NCI-H187 treated with DMSO at 0.1 percent for 48 hours (cell line): ENCODE measurements at regions not wholly inside any gene's neighbourhood (a gene's known extent, or its start where the extent isn't known, plus 50 kb on each side); places are given as distances from the start of the nearest gene placed in this dataset.

Experiments
- DNase-seq: peaks from one replicate; lab custom pipeline; 2025; lab: John Stamatoyannopoulos, UW

DNA sequence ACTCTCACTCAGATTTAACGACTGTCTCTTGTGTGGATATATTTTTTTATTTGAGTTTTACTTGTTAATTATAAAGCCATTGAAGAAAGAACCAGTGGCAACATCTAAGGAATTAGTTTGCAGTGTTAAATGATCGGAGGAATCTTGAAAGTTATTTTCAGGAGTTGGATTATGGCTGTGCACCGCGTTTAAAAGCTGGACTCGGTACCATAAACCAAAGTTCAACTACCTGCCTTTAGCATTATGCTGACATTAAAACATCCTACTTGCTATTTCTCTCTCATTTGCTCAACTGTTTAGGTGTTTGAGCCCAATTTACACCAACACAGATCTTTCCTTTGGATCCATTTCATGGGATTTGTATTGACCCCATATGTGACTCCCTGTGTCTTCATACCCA lies 289.4 kb upstream of the SASH1 start:
- DNase-seq = no peak

DNA sequence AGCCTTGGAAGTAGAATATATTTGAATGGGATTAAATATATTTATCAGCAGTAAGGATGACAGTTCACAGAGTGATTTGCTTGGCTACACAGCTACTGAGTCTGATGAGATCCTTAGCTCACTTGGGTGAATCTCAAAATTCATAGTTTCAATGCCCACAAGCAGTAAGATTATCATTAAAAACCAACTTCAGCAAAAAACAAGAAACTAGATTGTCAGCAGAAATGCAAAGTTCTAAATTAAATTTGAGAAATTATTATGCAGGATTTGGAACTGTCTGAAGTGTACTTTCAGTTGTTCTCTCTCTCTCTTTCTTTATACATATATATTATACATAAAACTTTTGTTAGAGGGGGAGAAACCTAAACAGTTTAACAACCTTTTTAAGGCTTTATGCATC lies 288.8 kb upstream of the SASH1 start:
- no peak for DNase-seq

DNA sequence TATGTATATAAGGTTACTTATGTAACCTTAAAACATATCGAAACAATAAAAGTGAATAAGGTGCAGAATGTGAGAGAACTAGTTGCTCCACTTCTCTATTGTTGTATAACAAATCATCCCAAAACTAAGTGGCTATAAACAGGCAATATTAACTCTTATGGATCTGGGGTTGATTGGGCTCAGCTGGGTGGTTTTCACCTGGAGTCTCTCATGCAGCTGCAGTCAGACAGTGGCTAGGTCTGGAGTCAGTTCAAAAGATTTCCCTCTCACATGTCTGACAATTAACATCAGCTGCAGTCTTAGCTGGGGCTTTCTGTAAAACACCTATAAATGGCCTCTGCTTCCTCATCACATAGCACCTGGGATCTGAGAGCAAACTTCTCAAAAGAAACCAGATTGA lies 288.4 kb upstream of the SASH1 start:
- DNase-seq = no peak

DNA sequence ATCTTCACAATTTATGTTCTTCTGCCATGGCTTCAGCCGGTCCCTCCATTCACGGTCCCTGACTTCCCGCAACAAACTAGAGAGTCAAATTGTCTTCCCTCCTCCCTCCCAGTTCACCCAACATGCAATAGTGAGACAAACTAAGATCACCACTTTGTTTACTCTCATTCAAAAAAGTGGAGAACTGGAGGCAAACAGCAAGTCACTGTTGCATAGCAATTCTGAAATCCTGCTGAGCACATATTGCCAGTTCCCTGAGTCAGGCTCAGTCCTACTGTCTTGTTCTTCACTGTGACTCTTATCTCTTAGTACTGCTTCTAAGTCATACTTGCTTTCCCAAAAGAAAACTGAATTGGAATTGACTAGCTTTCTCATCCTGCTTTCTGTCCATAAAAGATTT lies 287.2 kb upstream of the SASH1 start:
- no peak for DNase-seq

DNA sequence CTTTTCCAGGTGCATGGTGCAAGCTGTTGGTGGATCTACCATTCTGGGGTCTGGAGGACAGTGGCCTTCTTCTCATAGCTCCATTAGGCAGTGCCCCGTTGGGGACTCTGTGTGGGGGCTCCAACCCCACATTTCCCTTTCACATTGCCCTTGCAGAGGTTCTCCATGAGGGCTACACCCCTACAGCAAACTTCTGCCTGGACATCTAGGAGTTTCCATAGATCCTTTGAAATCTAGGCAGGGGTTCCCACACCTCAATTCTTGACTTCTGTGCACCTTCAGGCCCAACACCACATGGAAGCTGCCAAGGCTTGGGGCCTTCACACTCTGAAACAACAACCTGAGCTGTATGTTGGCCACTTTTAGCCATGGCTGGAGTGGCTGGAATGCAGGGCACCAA lies 282.8 kb upstream of the SASH1 start:
- DNase-seq = no peak

DNA sequence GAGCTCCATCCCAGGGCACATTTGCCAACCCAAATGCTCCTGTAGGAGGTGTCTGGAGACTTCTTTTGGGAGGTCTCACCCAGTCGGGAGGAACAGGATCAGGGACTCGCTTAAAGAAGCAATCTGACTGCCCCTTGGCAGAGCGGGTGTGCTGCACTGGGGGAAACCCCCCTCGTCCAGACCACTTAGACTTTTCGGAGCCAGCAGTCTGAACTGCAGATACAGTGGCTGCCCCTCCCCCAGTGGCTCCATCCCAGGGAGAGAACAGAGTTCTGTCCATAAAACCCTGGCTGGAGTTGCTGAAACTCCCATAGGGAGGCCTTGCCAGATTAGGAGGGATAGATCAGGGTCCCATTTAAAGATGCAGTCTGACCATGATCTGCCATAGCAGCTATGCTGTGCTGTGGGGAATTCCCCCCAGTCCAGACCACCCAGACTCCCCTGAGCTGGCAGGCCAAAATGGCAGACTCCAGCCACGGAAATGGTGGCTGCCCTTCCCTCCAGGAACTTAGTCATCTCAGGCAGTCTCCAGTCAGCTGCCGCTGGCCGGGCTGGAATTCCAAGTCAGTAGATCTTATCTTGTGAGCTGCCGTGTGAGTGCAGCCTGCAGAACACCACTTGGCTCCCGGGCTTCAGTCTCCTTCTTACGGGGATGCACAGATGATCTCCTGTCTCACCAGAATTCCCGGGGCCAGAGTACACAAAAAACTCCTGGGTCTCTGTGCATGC lies 278.1 kb upstream of the SASH1 start:
- no peak for DNase-seq

DNA sequence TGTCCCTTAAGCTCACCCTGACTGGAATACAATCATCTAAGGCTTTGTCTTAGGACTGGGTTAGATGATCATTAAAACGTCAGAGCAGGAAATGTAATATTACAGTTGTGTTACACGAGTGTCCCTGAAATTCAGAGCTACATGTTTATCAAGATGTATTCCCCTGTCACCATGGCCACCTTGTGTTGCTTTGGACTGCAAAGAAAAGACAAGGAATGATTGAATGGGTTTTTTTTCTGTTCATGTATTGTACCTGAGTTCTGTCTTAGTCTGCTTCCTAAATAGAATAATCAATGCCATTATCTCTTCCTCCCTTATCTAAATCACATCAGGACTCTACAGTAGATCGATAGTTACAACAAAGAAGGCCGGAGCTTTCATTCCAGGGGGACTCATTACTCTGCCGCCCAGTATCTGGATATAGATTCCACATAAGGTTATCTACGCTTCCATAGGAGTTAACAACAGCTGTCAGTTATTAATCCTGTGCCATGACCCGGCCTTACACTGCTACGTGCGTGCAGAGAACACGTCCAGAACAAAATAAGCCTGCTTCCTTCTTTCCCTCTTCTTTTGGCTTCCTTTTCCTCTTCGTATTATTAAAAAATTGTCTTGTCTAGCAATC lies 274.1 kb upstream of the SASH1 start:
- no peak for DNase-seq

DNA sequence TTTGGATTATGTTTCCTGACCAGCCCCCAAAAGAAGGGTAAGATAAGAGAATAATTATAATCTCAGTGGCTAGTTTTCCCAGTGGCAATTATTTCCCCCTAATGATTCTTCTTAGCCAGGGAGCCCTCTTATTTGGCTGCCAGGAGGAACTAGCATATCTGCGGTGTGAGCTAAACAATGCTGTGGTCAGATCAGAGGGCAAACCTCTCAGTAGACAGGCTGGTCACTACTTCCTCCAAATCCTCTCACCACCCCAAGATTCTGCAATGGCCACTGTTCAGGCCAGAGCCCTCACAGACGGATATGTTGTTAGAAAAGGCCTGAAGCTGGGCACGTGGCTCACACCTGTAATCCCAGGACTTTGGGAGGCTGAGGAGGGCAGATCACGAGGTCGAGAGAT lies 273.4 kb upstream of the SASH1 start:
- no peak for DNase-seq

DNA sequence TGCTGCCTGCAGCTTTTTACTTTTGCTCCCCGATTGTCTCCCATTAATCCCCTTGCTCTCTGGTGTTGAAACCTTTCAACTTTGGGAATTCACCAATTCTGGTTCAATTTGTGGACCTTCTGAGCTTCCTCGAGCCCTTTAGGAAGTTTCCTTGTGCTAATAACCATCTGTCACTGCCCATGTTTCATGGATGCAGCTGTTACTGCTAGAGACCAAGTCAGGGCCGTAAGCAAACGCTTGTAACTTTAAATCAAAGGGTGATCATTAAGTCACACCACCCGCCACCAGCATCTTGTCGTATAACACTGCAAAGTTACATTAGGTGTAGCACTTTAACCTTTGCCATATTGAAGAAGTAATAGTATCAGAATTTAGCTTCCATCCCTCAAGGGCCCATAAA lies 268.3 kb upstream of the SASH1 start:
- DNase-seq = no peak

DNA sequence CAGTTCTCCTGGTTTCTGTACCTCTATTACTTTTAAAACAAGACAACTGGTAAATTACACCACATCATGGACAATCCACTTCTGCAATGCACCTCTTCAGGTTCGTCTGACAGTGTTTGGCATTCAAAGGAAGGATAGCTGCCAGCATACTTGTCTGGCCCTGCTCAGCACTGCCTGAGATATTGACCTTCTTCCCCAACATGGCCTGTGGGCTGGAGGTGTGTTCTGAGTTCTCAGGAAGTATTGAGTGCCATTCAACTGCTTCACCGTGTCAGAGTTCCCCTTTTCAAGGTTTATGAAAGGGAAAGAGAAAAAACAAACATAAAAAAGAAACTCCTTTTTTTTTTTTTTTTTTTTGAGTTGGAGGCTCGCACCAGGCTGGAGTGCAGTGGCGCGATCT lies 267.9 kb upstream of the SASH1 start:
- DNase-seq = no peak

DNA sequence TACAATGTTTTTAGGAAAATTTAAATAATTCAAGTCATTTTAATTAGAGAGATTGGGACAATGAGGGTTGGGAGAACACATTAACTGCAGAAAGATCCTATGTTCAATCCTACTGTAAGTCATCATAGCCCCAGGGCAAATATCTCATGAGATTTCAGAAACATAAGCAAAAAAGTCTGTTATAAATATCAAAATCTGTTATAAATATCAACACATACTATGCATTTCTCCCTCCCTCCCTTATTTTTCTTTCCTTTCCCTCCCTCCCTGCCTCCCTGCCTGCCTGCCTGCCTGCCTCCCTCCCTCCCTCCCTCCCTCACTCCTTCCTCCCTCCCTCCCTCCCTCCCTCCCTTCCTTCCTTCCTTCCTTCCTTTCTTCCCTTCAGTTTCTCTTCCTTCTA lies 267.3 kb upstream of the SASH1 start:
- DNase-seq = no peak

DNA sequence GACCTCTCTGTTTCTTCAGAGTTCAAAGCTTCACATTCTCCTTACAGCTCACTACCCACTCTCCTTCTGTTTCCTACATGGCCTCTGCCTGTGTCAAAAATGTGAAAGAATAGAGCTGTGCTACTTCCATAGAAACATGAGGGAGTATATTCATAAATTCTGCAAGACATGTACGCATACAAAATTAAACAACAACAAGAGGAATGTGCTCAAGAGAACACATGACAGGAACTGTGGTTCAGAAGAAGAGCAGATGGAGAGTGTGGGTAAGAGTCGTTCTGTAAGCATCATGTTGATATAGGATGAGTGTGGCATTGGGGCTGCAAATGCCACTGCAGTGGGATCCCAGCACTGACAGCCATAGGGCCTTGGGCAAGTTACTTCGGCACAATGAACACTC lies 266.6 kb upstream of the SASH1 start:
- DNase-seq = no peak

DNA sequence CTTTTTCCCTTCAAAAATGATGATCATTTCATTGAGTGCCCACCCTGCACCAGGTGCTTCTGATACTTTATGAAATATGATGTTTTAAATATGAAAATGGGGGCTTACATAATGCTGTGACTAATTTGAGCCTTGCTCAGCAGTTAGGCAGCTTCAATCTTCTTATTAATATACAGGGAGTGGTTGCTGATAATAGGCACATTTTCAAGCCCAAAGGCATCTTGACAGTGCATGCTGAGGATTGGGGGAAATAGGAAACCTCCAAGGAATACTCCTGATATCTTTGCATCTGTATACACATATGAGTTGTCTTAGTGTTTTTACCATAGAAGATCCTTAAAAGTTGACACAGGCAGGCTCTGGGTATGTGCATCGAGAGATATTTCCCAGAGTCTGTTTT lies 262.3 kb upstream of the SASH1 start:
- DNase-seq = no peak

DNA sequence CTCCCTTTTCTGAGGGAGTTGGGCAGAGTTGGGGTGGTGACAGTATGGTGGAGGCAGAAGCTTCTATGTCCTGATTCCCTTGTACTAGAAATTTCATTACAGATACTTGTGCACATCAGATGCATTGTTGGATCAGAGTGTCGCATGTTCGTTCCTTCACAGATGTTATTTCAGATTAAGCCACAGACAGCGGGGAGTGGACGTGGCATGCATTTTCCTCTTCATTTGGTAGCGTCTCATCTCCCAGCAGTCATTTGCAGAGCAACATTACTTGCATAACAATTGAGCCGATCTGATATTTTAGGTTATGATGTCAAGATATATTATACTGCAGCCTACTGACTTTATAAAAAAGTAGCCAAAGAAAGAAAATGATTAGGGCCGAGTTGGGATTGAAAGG lies 261.6 kb upstream of the SASH1 start:
- no peak for DNase-seq

DNA sequence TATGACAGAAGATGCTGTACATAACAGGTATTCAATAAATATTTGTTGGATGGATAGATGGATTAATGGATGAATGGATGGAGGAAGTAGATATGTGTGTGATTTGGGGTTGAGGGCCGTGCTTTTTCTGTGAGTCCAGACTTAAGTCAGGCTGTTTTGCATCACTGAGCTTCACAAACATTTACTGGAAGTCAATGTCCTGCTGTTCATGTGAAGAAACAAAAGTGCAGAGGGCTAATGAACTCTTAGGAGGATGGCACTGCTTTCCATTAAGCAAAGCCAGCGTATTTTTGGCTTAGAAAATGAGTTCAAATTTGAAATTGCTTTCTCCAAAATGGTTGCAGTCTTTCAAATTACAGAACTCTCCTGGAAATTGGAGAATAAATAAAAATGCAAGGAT lies 260.6 kb upstream of the SASH1 start:
- DNase-seq = no peak

DNA sequence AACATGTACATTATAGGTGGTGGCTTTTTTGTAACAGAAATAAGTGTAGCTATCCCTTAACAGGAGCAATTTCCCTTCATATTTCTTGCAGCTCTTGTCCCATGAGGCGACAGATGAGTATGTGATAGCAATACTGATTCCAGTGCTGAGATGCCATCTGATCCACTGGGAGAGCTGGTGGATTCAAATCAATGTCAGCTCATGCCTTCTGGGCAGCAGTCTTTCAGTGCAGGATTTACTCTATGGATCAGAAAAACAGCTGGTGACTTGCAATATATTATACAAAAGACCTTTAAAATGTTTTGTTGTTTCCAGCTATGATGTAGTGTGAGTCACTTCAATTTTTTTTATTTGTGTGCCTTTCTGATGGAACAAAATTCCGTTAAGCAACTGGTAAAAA lies 259.9 kb upstream of the SASH1 start:
- no peak for DNase-seq

DNA sequence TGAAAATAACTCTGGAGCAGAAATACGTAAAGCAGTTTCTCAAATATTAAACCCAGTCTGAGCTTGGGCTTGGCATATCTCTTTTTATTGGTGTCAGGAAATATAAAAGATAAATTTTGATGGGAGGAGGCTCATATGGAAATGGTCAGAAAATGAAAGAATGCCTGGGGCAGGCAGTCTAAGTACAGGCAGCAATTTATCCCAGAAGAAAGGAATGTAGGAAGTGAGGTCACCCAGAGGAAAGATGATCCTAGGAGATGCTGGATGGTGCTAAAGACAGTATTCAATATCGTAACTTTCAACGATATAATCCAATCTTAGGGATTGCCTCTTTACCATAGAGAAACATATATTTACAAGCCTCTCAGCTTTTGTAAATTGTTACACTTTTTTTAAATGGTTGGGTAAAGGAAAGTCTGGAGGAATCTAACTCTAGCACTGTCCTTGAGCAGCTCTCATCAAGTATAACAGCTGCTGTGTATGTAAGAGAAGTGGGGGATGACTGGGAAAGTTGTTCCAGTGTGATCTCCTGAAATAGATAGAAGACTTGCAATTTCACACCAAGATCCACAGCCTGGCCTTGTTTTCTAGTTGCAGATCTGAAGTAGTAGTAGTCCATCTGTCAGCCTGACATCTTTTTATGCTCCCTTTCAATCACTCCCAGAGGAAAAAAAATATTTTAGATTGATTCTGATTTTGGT lies 256.9 kb upstream of the SASH1 start:
- DNase-seq = no peak

DNA sequence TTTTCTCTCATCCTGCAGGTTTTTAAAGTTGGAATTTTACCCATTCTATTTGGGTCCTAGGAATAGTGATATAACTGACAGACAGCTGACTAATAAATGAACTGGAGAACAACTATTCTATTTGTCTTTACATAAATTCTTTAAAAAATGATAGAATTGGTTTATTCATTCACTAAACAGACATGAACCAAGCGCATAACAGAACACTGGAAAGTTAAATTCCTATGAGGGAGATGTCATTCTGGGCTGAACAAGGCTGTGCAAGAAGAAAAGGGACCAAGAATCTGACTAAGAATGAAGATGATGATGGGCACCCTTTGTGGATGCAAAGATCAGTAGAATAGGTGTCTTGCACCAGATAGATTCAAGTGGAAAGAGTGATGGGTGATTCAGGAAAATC lies 256.3 kb upstream of the SASH1 start:
- DNase-seq = no peak

DNA sequence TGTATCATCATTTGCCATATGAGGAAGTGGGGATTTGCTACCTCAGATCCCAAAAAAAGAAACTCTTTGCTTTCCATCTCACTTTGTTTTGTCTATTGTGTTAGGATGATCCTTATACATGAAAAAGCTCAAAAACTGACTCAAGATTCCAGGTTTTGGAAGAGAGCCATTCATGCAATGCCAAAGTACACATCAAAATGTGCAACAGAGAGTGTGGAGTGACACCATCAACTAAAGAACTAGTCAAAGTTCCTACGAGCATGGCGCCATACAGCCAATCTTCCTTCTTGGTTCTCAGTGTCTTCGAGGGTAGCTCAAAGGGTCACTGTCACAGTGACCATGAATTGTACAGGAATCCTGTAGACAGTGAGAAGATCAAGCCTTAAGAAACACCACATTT lies 255.8 kb upstream of the SASH1 start:
- DNase-seq = no peak

DNA sequence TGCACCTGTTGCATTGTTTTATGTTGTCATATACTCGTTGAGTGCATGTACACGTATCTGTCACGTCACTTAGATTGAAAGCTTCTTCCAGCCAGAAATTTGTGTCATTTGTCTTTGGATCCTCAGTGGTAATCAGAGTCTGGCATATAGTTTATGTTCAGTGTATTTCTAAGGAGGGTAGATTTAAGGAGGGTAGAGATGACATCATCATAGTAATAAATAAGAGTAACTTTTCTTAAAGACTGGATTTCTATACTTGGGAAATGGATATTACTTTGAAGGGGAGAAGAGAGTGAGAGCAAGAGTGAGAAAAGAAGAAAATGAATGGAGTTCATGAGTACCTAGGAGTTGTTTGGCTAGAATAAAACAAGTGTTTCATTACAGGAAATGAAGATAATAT lies 255.0 kb upstream of the SASH1 start:
- no peak for DNase-seq

DNA sequence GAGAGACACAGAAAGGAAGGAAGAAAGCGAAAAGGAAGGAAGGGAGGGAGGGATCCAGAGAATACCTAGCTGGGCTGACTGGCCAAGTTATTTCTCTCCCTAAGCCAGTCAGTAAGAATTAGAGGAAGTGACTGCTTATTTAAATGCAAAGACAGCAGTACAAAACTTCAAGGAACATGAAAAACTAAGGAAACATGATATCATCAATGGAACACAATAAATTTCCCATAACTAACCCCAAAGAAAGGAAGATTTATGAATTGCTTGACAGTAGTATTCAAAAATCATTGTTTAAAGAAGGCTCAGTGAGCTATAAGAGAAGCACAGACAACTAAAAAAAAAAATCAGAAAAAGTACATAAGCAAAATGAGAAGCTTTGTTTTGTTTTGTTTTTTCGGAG lies 252.3 kb upstream of the SASH1 start:
- DNase-seq = no peak

DNA sequence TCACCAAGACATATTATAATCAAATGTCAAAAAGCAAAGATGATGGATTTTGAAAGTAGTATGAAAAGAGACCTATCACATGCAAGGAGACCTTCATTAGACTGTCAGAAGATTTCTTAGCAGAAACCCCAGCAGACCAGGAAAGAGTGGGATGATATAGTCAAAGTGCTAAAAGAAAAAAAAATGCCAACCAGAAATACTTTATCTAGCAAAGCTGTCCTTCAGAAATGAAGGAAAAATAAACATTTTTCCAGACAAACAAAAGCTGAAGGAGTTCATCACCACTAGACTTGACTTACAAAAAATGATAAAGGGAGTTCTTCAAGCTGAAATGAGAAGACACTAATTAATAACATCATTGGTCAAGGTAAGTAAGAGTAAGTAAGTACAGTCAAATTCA lies 251.2 kb upstream of the SASH1 start:
- DNase-seq = no peak

DNA sequence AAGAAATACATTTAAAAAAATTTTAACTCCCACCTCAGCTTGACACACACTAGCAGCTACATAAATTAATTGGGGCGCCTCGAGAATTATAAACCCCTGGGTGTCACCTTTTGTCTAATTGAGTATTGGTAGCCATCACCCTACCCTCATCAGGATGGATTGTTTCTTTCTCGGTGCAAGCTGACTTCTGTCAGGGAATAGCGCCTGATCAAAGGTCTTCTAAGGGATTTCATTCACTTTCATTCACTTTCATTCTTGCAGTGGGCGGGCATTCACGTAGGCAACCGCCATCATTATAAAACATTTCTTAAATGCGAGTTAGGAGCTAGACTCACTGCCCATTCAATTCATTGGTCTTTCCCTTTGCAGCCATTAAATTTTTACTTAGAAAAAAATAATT lies 239.2 kb upstream of the SASH1 start:
- no peak for DNase-seq

DNA sequence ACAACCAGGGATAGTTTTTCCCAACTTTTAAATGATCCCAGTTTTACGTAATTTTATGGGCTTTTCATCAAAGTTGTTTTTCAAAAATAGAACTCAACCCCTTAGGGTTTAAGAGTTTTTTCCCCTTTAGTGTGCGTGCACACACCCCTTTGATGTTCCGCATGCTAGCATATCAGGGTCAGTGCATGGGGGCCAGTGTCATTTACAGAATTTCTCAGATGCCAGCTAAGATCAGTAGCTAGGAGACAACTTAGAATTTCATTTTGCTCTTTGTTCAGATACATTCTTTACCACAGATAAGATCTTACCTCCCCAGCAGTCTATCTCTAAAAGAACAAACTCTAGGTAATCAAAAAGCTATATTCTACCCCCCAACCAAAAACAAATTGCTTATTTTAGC lies 238.5 kb upstream of the SASH1 start:
- no peak for DNase-seq
